GF-D8 (cell line): ENCODE measurements at regions not wholly inside any gene's neighbourhood (a gene's known extent, or its start where the extent isn't known, plus 50 kb on each side); places are given as distances from the start of the nearest gene placed in this dataset.

Experiments
- DNase-seq: peaks from one replicate; lab custom pipeline; 2025; lab: John Stamatoyannopoulos, UW

DNA sequence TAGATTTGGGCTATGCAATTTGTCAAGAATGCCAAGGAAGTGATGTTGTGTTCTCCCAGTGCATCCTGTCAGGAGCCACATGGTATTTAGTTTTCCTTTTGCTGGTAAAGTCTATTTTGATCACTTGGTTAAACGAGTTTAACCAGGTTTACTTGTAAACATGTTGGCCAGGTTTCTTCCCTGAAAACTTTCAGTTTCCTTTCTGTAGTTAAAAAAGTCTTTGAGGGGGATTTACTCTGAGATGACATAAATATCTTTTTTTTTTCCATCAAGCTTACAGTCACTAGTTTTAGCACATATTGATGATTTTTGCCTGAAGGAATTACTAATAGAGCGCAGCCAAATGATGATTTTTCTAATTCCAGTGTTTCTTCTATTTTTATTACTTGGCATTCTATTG lies 320.5 kb downstream of the PHF14 start:
- DNase-seq, result no peak

DNA sequence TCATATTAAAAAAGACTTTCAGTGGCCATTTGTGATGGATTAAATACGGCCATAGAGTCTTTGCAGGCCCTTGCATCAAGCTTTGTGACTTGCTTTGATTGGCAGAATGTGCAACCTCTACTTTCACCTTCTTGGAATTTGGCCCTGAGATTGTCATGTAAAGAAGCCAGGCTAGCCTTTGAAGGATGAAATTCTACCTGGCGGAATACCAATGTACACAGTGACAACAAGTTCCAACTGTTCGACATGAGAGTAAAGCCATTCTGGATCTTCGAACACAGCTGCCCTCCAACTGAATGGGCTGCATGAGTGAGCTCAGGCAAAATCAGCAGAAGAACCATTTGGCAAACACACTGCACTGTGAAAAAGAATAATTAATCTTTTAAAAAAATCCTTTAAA lies 321.3 kb downstream of the PHF14 start:
- DNase-seq, result no peak

DNA sequence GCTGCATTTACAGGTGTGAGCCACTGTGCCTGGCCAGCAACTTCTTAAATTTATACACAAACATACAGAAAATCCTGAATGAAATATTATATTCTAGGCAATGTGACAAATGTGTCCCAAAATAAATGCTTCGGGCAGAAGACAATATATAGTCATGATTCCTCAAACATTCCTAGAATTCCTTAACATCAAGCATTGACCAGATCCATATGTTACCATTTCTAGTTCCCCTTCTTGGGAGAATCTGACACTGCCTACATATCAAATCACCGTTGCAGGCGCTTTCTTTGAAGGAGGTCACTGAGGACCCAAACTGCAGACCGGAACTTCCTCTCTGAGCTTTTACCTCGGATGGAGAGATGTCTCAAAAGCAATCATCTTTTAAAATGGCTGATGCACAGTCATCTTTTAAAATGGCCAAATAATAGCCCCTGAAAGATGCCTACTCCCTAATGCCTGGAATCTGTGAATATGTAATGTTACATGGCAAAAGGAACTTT lies 323.5 kb downstream of the PHF14 start:
- DNase-seq, result no peak

DNA sequence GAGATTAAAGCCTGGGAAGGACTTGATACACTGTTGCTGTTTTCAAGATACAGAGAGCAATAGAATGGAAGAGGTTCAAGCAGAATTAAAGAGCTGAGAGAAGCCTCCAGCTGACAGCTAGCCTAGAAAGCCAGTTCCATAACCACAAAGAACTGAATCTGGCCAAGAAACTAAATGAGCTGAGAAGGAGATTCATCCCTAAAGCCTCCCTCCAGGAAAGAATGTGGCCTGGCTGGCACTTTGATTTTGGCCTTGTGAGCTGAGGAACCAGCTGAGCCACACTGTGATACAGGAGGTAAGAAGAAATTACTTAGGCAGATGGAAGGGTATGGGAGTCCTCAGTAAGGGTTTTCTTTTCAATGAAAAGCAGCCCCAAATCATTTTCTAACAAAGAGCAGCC lies 324.1 kb downstream of the PHF14 start:
- DNase-seq, result no peak

DNA sequence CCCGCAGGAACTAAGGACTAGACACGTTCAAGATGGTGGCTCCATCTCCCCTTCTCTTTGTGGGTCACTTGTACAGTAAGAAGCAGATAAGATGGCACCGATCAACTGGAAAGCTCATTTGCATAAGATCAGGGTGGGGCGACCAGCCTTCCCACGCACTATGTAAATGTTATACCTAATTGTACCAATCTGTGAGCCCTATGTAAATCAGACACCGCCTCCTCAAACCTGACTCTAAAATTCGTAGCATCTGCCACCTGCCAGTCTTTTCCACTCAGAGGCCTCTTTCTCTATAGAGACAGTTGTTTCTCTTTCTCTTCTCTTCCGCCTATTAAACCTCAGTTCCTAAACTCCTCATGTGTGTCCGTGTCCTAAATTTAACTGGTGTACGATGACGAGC lies 324.5 kb downstream of the PHF14 start:
- no peak for DNase-seq

DNA sequence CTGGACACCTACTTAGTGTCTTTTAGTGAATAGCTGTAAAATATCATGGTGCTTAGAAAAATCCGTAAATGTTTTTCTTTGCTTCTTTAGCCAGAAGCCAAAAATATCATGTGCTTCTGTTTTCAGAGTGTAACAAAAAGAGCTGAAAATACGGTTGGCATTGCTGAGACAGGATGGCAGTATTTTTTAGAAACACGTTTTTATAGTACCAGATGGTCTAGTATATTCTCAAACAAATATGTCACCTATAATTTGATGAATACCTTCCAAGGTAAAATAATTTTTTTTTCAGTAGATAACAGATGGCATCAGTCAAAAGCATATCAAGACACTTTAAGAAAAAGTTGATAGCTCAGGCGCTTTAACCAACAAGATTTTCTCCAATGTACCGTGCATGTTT lies 326.6 kb downstream of the PHF14 start:
- DNase-seq, result no peak

DNA sequence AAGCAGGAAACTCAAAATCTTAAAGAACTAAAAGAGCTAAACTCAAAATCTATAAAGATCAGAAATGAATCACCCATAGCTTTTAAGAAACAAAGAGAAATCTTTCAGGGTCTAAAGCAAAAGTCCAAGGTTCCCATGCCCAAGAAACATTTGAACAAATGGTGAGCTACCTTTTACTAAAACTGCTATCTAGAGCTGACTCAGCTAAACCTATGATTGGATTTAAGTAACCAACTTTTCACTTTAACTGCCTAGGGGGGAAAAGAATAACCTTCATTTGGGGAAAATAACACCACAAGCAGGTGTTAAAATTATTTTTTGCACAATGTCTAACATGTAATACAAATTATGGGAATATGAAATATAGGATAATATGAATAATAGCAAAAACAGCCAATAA lies 328.4 kb downstream of the PHF14 start:
- DNase-seq, result no peak

DNA sequence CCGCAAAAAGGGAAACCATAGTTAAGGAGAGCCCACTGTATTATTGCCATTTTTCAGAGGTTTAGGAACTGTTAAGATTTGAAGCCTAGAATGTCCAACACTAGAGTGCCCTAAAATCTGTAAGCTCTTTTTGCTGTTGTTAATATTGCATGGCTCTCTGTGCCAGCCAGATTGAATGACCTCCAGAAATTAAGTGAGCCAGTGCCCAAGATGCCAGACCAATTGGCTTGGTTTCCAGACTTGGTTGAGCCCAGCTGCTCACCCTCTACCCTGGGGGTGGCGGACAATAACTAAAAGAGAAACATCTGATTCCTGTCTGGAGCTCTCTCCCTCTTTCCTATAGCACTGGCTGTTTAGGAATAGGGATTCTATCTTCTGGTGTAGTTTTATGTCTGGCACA lies 340.1 kb downstream of the PHF14 start:
- DNase-seq, result no peak

DNA sequence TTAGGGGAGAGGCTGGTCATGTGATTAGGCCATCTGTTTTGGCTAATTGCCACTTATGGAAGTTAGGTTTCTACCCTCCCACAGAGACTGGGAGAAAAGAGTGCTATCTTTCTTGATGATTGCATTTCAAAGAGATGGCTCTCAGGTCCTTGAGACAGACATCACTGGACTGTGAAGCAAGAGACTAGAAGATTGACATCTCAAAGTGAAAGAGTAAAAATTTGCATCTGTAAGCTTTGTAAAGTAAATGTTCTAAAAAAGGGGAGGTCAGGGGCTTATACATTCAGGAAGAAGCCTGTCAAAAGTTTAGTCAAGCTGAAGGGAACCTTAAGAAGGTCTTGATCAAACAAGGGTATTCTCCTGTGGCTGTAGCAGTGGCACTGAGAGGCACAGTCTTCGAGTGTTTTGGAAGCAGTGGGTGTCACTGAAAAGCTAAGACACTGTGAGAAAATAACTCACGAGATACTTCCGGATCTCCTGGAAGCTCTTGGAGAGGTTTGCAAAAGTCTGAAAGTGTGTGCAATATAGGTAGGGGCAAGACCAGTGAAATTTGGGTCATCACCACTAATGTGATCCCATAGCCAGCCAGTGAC lies 342.1 kb downstream of the PHF14 start:
- no peak for DNase-seq

DNA sequence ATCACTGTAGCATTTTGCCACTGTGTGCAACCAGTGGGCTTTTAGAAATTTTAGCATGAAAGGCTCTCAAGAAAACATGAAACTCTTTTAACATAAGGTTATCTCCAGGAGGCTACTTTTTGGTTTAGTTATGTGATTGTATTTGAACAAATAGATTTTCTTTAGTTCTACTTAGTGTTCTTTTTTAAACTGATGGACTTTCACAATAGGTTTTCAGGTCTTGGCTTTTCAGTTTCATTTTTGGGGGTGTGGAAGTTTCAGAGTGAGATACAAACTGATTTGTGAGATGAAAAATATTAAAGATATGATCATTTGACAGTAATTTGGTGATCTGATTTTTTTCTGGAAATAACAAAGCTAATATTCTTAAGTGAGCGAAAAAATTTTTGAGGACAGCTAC lies 344.1 kb downstream of the PHF14 start:
- DNase-seq, result no peak

DNA sequence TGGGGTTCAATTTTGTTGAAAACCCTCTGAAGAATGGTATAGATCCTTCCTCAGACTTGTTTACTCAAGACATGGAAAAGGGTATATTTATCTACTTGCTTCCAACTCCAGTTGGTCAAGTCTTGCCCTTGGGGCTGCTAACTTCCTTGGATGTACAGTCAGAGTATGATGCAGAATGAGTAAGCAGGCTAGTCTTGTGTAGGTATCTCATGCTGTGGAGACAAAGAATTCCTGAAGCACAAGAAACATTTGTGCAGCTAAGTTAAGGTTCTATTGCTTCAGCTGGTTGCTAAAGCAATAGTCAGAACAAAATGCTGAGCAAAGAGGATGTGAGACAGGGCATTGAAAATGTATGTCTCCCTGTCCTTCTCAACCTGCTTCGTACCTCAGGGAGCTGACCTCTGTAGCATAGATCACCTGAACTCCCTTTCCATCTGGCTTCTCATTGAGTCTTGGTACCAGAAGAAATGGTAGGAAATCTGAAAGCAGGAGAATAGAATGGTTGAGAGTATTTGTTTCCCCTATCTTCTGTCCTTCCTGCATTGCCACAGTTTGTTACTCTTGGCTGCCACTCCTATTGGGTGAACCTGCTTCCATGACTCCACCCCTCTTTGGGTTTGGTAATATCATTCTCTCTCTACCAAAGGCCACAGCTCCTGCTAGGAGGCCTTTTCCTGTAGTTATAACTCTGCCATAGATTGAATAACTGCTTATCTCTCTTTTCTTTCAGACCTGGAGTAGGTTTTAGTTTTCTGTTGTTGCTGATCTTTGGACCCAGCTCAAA lies 346.0 kb downstream of the PHF14 start:
- DNase-seq, result no peak
